ENCODE measurements at regions not wholly inside any gene's neighbourhood (a gene's known extent, or its start where the extent isn't known, plus 50 kb on each side); places are given as distances from the start of the nearest gene placed in this dataset.

DNA sequence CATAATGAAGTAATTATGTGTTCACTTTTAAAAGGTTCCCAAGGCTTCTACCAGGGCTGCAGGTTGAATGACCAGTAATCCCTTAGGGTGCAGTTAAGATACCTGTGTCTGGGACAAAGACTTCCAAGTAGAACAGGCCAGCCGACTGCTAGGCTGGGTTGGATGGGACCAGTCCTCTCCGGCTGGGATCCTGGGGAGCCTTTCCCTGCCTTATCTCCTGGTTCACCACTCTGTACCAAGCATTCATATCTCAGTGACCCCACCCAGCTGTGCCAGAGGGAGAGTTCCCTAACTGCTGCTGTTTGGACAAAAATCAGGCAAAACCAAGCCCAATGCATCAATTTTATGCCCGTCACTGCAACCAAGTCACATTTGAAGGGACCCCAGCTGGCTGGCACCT, 116.2 kb upstream of the ATP1A1 start:
- Histone ChIP-seq H3K27me3 (no peaks in the 10 kb centered on the region), H3K4me1 (replicated peaks in 1 of 2) (no peaks in the 10 kb centered on the region), H3K36me3 (replicated peaks in 1 of 2) (no peaks in the 10 kb centered on the region), H3K9me3 (replicated peaks in 1 of 3) (no peaks in the 10 kb centered on the region), H3K27ac (no peak overlapping the region), H3K4me3 (no peak overlapping the region)
- TF ChIP-seq CTCF (IDR thresholded peaks at IDR 0.05), result no peak
- TF ChIP-seq POLR2A (IDR thresholded peaks at IDR 0.05), result no peak
- 80 to 95% (median 88%) methylated on average over 3 of the region's 3 CpGs for WGBS, 4 donors
- intact Hi-C loops (cut with DNase I), result no loop called here
- DNase-seq, result no peak

- H3K27ac ChIP-seq, result no peak overlapping the region
- WGBS, 4 donors, result 72 to 96% (median 83%) methylated on average over 3 of the region's 3 CpGs
- no peaks in the 10 kb centered on the region for H3K4me1 ChIP-seq (replicated peaks in 1 of 2)
- no peaks in the 10 kb centered on the region for H3K9me3 ChIP-seq (replicated peaks in 1 of 3)
- no peaks in the 10 kb centered on the region for H3K36me3 ChIP-seq (replicated peaks in 1 of 2)
- no peaks in the 10 kb centered on the region for H3K27me3 ChIP-seq
- intact Hi-C loops (cut with DNase I), result no loop called here
- H3K4me3 ChIP-seq, result no peak overlapping the region
- DNase-seq, result no peak
- no peak for TF ChIP-seq CTCF (IDR thresholded peaks at IDR 0.05)
- TF ChIP-seq POLR2A (IDR thresholded peaks at IDR 0.05), result no peak
Observed at GRCh38 chr1:116257341-116257767, 115.7 kb upstream of the ATP1A1 start.

DNA sequence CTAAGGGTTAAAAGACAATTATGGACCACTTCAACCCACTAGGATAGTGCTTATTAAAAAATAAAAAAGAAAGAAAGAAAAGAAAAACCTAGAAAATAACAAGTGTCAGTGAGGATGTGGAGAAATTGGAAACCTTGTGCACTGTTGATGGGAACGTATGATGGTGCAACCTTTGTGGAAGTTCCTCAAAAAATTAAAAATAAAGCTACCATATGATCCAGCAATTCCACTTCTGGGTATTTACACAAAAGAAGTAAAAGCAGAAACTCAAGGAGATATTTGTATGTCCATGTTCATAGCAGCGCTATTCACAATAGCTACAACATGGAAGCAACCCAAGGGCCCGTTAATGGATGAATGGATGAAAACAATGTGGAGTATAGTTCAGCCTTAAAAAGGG, 115.2 kb upstream of the ATP1A1 start:
- Histone ChIP-seq H3K27me3 (no peaks in the 10 kb centered on the region), H3K4me1 (replicated peaks in 1 of 2) (no peaks in the 10 kb centered on the region), H3K9me3 (replicated peaks in 1 of 3) (no peaks in the 10 kb centered on the region), H3K4me3 (no peak overlapping the region), H3K36me3 (replicated peaks in 1 of 2) (no peaks in the 10 kb centered on the region), H3K27ac (no peak overlapping the region)
- DNase-seq, result no peak
- intact Hi-C loops (cut with DNase I), result no loop called here
- 91 to 93% (median 93%) methylated on average over 3 of the region's 3 CpGs for WGBS, 4 donors
- no peak for TF ChIP-seq CTCF (IDR thresholded peaks at IDR 0.05)
- no peak for TF ChIP-seq POLR2A (IDR thresholded peaks at IDR 0.05)

DNA sequence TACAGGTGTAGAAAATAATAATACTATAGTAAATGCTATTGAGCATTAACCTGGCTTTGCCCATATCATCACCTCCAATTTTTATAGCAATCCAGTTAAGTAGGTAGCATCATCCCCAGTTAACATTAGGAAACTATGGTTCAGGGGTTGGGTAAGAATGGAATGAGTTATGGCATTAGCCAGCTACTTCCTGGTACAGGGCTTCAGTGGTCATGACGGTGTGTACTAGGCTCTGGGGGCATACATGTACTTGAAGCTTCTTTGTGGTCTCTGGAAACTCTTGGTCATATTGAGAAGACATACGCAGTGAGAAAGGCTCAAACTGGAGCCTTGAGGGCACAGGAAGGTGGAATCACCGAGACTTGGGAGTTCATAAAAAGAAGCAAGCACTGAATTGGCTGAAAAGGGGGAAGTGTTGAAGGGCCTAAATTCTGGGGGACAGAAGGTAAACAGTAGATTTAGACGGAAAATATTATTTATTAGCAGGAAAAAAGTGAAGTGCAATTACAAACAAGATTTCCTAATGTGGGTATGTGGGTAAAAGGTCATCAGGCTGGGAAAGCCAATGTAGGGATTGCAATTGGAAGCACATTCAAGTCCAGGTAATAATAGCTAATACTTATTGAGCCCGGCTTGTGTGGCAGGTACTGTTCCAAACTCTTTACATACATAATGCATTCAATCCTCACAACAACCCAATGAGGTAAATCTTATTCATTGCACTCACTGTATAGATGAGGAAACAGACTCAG, 114.2 kb upstream of the ATP1A1 start:
- no peak for DNase-seq
- intact Hi-C loops (cut with DNase I), result no loop called here
- Histone ChIP-seq H3K27ac (no peak overlapping the region), H3K4me1 (replicated peaks in 1 of 2) (no peaks in the 10 kb centered on the region), H3K9me3 (replicated peaks in 1 of 3) (no peaks in the 10 kb centered on the region), H3K27me3 (no peaks in the 10 kb centered on the region), H3K4me3 (no peak overlapping the region), H3K36me3 (replicated peaks in 1 of 2) (no peaks in the 10 kb centered on the region)
- 76 to 82% (median 79%) methylated on average over 5 of the region's 5 CpGs for WGBS, 4 donors
- TF ChIP-seq POLR2A (IDR thresholded peaks at IDR 0.05) (no peak), CTCF (IDR thresholded peaks at IDR 0.05) (no peak)
